GM18868 (cell line): ENCODE measurements at regions not wholly inside any gene's neighbourhood (a gene's known extent, or its start where the extent isn't known, plus 50 kb on each side); places are given as distances from the start of the nearest gene placed in this dataset.

Experiments used
- ATAC-seq: cut with Tn5 transposase; IDR thresholded peaks from one replicate; pipeline ENCODE4 v1.9.1; 2021; ENCODE audit warnings: mild to moderate bottlenecking, moderate library complexity; ENCODE audit not compliant: unreplicated experiment

DNA sequence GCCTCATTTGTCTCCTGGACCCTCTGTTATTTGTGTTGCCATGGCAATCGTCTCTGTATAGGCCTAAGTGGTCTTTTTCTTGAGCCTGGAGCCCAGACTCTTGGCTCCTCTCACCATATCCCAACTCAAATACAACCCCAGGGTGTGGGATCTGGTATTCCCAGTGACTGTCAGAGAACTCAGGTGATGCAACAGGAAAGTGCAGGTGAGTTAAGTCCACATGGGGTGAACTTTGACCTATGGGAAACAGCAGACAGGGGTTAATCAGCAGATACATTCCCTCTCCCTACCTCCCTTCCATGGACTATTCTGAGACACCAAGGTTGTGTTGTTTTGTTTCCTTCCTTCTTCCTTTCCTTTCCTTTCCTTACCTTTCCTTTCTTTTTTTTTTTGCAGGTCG is 130.9 kb upstream of the RPS6KA3 start:
- no peak for ATAC-seq

DNA sequence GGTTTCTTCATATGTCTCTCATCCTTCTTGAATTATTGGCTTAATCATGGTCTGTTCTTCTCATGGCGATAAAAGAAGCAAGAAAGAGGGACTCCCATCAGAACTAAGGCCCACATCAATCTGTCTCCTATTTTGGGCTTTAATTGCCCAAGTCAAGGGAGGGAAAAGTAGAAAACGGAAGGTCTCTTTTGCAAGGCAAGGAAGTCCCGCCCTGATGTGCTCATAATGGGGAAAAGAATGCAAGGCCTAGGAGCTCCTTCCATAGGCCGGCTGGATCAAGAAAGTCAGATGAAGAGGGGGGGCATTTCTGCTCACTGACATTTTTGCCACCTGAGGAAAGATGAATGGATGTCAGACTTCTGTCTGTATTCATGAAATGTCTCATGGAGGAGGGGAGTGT is 127.7 kb upstream of the RPS6KA3 start:
- ATAC-seq, result no peak

DNA sequence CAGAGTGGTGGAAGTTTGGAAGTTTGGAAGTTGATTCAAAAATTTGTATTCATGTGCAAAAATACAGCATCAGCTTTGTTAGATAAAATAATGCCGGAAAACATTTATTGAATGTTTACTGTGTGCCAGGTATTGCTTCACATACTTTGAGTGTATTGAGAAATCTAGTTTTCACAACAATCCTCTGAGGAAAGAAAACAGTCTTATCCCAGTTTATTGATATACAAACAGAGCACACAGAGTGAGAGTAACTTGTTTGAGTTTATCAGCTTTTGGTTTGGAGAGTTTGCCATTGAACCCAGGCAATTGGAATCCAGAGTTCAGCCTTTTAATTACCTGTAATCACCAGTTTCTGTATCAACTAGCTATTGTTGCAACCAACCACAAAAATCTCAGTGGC is 127.2 kb upstream of the RPS6KA3 start:
- ATAC-seq, result no peak

DNA sequence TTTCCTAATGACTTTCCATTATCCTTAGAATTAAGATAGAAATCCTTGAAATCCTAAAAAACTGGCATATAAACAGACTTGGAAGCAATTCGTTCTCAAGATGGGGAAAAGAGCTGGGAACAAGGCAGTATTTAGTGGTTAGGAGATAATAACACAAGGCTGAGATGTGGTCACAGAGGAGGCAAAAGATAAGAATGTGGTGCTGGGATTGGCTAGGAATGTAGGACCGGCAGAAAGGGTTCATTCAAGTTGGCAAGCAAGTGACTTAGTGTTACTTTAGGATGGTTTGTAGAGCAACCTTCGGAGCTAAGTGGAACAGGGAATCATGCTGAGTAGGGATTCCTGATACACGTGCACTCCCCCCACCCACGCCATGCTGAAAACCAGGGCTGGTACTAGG is 121.9 kb upstream of the RPS6KA3 start:
- no peak for ATAC-seq

DNA sequence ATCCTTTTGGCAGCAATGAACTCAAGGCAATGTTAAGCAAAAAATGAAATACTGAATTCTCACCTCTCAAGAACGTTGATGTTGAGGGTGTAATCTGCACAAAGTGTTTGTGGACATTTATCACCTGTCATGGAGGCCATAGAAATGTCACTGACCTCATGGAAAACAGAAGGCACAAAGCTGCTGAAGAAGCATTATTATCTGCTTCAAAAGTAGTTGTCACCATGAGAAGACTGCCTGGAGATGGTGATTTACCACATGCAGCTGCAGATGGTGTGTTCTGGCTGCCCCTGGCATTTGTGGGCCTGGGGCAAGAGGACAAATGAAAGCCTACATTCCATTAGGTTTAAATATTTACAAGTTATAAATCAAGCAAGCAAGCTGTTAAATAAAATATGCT is 116.8 kb upstream of the RPS6KA3 start:
- no peak for ATAC-seq

DNA sequence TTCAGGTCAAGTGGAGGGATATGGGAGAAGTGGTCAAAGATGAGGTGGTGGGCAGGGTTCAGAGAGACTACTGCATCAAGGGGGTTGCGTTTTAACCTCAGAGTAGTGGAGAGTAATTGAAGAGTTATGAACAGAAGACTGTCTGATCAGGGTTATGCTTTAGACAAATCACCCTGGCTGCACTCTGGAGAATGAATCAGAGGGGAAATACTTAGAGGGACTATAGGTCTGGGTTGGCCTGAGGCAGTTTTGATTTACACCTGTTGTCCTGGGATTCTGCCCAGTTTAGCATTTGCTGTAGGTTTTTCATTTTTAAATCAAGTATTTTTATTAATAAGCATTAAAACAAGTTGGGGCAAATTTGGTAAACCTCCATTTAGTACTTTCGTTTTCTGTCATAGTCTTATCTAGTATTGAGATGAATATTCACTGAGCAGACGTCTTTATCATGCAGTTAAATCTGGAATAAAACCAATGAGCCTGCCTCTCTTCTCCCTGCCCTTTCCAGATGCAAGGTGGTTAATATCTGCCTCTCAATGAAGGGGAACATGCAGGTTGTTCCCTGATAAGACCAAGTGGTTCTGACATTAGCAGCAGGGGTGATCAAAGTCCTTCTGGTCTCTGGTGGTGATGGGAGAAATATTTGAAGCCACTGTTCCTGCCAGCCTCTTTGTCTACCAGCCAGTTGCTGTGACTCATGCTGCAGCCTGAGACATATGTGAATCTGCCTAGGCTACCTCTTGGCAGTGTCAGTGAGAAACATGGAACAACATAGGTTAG is 116.0 kb upstream of the RPS6KA3 start:
- ATAC-seq, result peak; percentile 70

DNA sequence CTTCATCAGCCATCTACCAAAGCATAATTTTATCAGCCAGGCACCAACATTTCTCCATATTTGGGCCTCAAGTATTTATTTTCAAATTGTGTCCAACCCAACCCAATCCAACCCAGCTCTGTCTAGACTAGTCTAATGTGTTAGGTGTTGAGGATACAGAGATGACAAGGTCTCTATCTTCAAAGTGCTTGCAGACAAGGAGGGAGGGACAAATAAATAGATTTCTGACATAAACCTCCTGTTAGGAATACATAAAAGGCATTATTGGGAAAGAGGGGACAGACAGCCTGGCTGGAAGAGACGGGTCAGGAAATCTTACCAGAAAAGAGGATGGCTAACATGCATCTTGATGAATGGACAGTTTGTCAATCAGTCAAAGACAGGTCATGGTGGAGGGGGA is 115.4 kb upstream of the RPS6KA3 start:
- ATAC-seq, result no peak

DNA sequence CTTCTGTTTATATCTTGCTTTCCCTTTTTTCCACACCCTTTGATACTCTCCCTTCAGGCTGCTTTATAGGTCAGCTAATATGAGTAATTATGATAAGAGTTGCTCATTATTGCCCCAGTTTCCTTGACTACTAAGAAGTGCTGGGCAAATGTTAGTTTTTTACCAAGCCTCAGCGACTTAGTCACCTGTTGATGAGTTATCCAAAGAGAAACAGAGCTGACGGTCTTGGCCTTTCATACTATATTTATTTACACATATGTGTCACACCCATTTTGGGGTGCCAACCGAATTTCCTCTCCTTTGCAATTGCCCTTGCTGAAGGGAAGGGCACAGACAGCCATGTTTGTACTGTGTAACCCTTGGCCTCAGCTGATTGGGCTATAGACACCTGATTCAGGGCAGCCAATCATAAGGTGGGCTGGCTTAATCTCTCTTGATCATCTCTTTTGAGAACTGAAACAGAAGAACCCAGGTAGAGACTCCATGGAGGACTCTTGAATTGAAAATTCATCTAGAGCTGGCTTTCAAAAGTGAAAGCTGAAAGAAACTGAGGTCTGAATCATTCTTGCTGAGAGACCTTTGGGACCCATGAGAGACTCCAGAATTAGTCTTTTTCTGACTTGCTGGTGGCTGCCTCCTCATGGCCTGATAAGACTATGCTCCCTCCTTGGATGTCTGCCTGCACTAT is 111.7 kb upstream of the RPS6KA3 start:
- peak; percentile 51 for ATAC-seq

- peak; percentile 39 for ATAC-seq
Observed at GRCh38 chrX:20374900-20375438, 108.3 kb upstream of the RPS6KA3 start.

- no peak for ATAC-seq
Observed at GRCh38 chrX:20374450-20374849, 107.7 kb upstream of the RPS6KA3 start.

- no peak for ATAC-seq
Observed at GRCh38 chrX:20373063-20373462, 106.4 kb upstream of the RPS6KA3 start.

- no peak for ATAC-seq
Observed at GRCh38 chrX:20372533-20372932, 105.8 kb upstream of the RPS6KA3 start.

DNA sequence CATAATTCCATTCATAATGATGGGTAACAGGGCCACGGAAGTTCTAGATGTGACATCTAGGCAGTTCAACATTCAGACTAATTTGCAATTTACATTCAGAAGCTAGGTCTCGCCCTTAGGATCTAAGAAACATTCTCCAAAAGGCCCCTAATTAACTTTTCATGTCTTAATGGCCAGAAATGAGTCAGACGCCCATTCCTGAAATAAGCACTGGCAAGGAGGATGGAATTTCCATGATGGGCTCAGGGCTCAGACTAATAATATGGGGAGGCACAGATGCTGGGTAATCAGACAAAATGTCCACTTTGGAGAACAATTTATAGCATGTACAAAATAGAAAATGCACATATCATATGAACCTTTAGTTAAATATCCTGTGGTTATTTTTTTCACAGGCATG is 102.8 kb upstream of the RPS6KA3 start:
- ATAC-seq, result no peak

DNA sequence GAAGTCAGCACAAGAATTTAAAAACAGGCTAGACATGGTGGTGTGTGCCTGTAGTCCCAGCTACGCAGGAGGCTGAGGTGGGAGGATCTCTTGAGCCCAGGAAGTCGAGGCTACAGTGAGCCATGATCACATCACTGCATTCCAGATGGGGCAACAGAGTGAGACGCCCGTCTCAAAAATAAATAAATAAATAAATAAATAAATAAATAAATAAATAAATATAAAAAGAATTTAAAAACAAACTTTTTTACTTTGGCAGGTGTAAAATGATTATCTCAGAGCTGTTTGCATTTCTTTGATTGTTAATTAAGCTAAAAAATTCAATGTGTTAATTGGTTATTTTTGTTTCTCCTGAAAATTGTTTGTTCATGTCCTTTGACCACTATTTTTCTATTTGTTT is 97.5 kb upstream of the RPS6KA3 start:
- ATAC-seq, result no peak

DNA sequence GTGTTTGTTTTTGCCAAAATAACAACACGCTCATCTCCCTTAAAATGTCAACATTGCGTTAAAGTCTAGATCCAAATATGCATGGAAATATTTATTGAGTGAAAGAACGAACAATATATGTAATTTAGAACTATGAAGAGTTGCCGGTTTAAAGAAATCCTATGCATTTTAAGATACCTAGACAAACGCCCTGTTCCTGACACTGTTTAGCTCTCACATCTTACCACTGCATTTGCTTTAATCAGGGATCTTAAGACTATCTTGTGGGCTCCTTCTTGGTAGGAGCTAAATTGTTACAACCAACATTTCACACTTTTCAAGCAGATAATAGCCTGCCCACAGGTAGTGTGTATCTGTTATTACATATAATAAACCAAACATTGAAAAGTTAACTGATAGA is 96.6 kb upstream of the RPS6KA3 start:
- no peak for ATAC-seq

DNA sequence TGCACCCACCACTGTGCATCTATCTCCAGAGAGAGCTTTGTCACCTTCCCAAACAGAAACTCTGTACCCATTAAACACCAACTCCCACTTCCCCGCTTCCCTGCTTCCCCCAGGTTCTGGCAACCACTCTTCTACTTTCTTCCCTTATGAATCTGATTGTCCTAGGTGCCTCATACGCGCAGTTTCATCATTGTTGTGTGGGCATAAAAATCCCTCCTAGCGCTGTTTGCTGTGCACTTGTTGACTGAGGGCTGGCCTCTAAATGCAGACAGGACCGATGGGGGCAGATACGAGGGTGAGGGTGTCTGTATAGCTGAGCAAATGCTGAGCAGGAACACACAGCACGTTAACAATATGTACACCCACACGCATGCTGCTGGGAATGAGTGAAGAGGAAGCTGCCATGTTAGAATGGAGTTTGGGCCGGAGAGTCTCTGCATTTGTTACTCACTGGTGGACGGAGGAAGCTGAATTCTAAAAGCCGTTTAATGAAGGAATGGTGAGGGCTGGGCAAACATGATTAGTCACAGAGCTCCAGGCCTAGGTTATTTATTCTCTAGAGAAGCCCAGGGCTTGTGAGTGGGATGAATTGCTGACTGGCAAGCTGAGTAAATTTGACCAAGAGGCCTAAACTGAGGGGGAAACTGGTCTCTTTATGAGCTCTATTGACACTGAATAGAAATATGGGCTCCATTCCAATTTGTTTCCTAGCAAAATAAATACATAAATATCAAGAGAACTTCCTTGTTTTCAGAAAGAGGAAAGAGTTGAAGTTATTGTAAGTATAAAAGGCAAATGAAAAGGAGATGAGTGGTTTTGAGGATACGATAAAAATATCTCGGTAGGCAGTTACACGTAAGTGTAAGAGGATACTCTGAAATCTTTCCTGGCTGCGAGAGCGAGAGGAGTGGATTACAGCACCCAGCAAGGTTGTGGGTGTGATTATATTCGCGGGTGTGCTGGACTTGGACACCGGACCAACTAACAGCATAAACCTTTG is 95.9 kb upstream of the RPS6KA3 start:
- no peak for ATAC-seq

- no peak for ATAC-seq
Observed at GRCh38 chrX:20361890-20362262, 95.2 kb upstream of the RPS6KA3 start.

- no peak for ATAC-seq
Observed at GRCh38 chrX:20361081-20361889, 94.6 kb upstream of the RPS6KA3 start.

- no peak for ATAC-seq
Observed at GRCh38 chrX:20355187-20355586, 88.5 kb upstream of the RPS6KA3 start.

- ATAC-seq, result no peak
Observed at GRCh38 chrX:20354505-20354904, 87.8 kb upstream of the RPS6KA3 start.
